NCI-H2107 treated with DMSO at 0.1 percent for 48 hours (cell line): ENCODE measurements at regions not wholly inside any gene's neighbourhood (a gene's known extent, or its start where the extent isn't known, plus 50 kb on each side); places are given as distances from the start of the nearest gene placed in this dataset.
"Not testable (repeated sequence)": the region's sequence is repeated elsewhere in the genome, so short reads cannot be mapped to it uniquely, and the experiment has no call there.

Experiments
- DNase-seq: peaks from one replicate; lab custom pipeline; 2025; ENCODE audit not compliant: unreplicated experiment; lab: John Stamatoyannopoulos, UW

GRCh38 chr2:66109419-66109818, 325.5 kb upstream of the MEIS1 start:
- DNase-seq, result no peak

GRCh38 chr2:66105066-66105753, 329.7 kb upstream of the MEIS1 start:
- DNase-seq, result no peak

GRCh38 chr2:66103581-66103980, 331.3 kb upstream of the MEIS1 start:
- no peak for DNase-seq

GRCh38 chr2:66101206-66101605, 333.7 kb upstream of the MEIS1 start:
- no peak for DNase-seq

GRCh38 chr2:66095820-66096345, 339.0 kb upstream of the MEIS1 start:
- no peak for DNase-seq

- DNase-seq, result not testable (repeated sequence)
Measured at GRCh38 chr2:66094689-66095088, 340.2 kb upstream of the MEIS1 start.

- DNase-seq, result no peak
Measured at GRCh38 chr2:66093371-66093770, 341.6 kb upstream of the MEIS1 start.

- DNase-seq, result no peak
Measured at GRCh38 chr2:66084948-66085590, 349.9 kb upstream of the MEIS1 start.

- DNase-seq, result no peak
Measured at GRCh38 chr2:66082581-66082980, 352.3 kb upstream of the MEIS1 start.

GRCh38 chr2:66080127-66080526, 354.8 kb upstream of the MEIS1 start:
- DNase-seq, result no peak

GRCh38 chr2:66073172-66073571, 361.8 kb upstream of the MEIS1 start:
- no peak for DNase-seq

- no peak for DNase-seq
Measured at GRCh38 chr2:66070721-66071602, 364.0 kb upstream of the MEIS1 start.

- no peak for DNase-seq
Measured at GRCh38 chr2:66069937-66070720, 364.8 kb upstream of the MEIS1 start.

GRCh38 chr2:66066032-66066431, 368.9 kb upstream of the MEIS1 start:
- no peak for DNase-seq

- DNase-seq, result no peak
Measured at GRCh38 chr2:66059332-66059731, 375.6 kb upstream of the MEIS1 start.

GRCh38 chr2:66058675-66059074, 376.2 kb upstream of the MEIS1 start:
- no peak for DNase-seq

GRCh38 chr2:66057844-66058243, 377.1 kb upstream of the MEIS1 start:
- no peak for DNase-seq

GRCh38 chr2:66050392-66050791, 384.5 kb upstream of the MEIS1 start:
- DNase-seq, result no peak

GRCh38 chr2:66048667-66049066, 386.3 kb upstream of the MEIS1 start:
- no peak for DNase-seq

- DNase-seq, result no peak
Measured at GRCh38 chr2:66041902-66042657, 392.8 kb upstream of the MEIS1 start.
